Neural progenitor cell (in vitro differentiated cells): ENCODE measurements at regions not wholly inside any gene's neighbourhood (a gene's known extent, or its start where the extent isn't known, plus 50 kb on each side); places are given as distances from the start of the nearest gene placed in this dataset.

Experiments
- EZH2 ChIP-seq: fragments of 200-600 bp; sonication (generic); IDR thresholded peaks from 2 replicates; pipeline ENCODE4 v1.6.1; 2017; ENCODE audit warnings: antibody characterized with exemption, mild to moderate bottlenecking, moderate library complexity
- EZH2phosphoT487 ChIP-seq: fragments of 200-600 bp; sonication (generic); IDR thresholded peaks from 2 replicates; pipeline ENCODE4 v1.6.1; 2017; ENCODE audit warnings: antibody characterized with exemption
- TF ChIP-seq, protein P1 (sequence below): fragments of 200-600 bp; sonication (generic); IDR thresholded peaks from 2 replicates; pipeline ENCODE4 v1.5.1; 2017; ENCODE audit warnings: antibody characterized with exemption, mild to moderate bottlenecking

DNA sequence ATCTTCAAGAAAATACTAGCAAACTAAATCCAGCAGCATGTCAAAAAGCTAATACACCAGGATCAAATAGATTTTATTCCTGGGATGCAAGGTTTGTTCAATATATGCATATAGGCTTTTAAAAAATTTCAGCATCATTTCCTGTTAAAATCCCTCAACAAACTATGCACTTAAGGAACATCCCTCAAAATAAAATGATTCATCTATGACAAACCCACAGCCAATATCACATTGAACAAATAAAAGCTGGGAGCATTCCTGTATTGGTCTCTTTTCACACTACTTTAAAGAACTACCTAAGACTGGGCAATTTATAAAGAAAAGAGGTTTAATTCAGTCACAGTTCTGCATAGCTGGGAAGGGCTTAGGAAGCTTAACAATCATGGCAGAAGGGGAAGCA lies 726.7 kb downstream of the GRXCR1 start:
- no peak for TF ChIP-seq EZH2phosphoT487
- TF ChIP-seq, protein P1, sequence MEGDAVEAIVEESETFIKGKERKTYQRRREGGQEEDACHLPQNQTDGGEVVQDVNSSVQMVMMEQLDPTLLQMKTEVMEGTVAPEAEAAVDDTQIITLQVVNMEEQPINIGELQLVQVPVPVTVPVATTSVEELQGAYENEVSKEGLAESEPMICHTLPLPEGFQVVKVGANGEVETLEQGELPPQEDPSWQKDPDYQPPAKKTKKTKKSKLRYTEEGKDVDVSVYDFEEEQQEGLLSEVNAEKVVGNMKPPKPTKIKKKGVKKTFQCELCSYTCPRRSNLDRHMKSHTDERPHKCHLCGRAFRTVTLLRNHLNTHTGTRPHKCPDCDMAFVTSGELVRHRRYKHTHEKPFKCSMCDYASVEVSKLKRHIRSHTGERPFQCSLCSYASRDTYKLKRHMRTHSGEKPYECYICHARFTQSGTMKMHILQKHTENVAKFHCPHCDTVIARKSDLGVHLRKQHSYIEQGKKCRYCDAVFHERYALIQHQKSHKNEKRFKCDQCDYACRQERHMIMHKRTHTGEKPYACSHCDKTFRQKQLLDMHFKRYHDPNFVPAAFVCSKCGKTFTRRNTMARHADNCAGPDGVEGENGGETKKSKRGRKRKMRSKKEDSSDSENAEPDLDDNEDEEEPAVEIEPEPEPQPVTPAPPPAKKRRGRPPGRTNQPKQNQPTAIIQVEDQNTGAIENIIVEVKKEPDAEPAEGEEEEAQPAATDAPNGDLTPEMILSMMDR = no peak
- TF ChIP-seq EZH2 = no peak
